Ammon's horn (tissue), 1 donor: ENCODE measurements at regions not wholly inside any gene's neighbourhood (a gene's known extent, or its start where the extent isn't known, plus 50 kb on each side); places are given as distances from the start of the nearest gene placed in this dataset.
"Not testable (repeated sequence)": the region's sequence is repeated elsewhere in the genome, so short reads cannot be mapped to it uniquely, and the experiment has no call there.

Experiments used
- DNase-seq: peaks from one replicate; pipeline ENCODE4 v3.0.0-alpha.2; 2016; ENCODE audit warnings: low spot score

GRCh38 chr6:6978731-6979130, 129.0 kb upstream of the RREB1 start:
- no peak for DNase-seq

GRCh38 chr6:6980999-6981597, 126.7 kb upstream of the RREB1 start:
- no peak for DNase-seq

- no peak for DNase-seq
Measured at GRCh38 chr6:6981681-6982322, 126.0 kb upstream of the RREB1 start.

- DNase-seq = no peak
Measured at GRCh38 chr6:6982663-6983062, 125.1 kb upstream of the RREB1 start.

GRCh38 chr6:6984585-6985366, 123.0 kb upstream of the RREB1 start:
- DNase-seq = no peak

- DNase-seq = no peak
Measured at GRCh38 chr6:6986344-6986743, 121.4 kb upstream of the RREB1 start.

- DNase-seq = peak; percentile 28
Measured at GRCh38 chr6:6987749-6988148, 120.0 kb upstream of the RREB1 start.

- not testable (repeated sequence) for DNase-seq
Measured at GRCh38 chr6:6990059-6990458, 117.7 kb upstream of the RREB1 start.

- DNase-seq = no peak
Measured at GRCh38 chr6:6993503-6994237, 114.1 kb upstream of the RREB1 start.

- DNase-seq = no peak
Measured at GRCh38 chr6:6994796-6995195, 113.0 kb upstream of the RREB1 start.

- no peak for DNase-seq
Measured at GRCh38 chr6:6995328-6995727, 112.4 kb upstream of the RREB1 start.

- DNase-seq = no peak
Measured at GRCh38 chr6:6996124-6996523, 111.6 kb upstream of the RREB1 start.

- DNase-seq = no peak
Measured at GRCh38 chr6:6997263-6998193, 110.2 kb upstream of the RREB1 start.

GRCh38 chr6:6998194-6998569, 109.6 kb upstream of the RREB1 start:
- no peak for DNase-seq

GRCh38 chr6:7000825-7001777, 106.7 kb upstream of the RREB1 start:
- DNase-seq = no peak

- DNase-seq = no peak
Measured at GRCh38 chr6:7003041-7003440, 104.7 kb upstream of the RREB1 start.

GRCh38 chr6:7004581-7005297, 103.0 kb upstream of the RREB1 start:
- no peak for DNase-seq

- DNase-seq = no peak
Measured at GRCh38 chr6:7006515-7007191, 101.1 kb upstream of the RREB1 start.

- no peak for DNase-seq
Measured at GRCh38 chr6:7008451-7008988, 99.2 kb upstream of the RREB1 start.
